Naive thymus-derived CD8-positive, alpha-beta T cell (primary cell): ENCODE measurements at regions not wholly inside any gene's neighbourhood (a gene's known extent, or its start where the extent isn't known, plus 50 kb on each side); places are given as distances from the start of the nearest gene placed in this dataset.

Experiments used
- ATAC-seq, 2 donors: fragments of 150-1000 bp; cut with Tn5 transposase in 1 of 2; sonication (Bioruptor Pico), chemical (Tn5 transposase) in 1 of 2; 1 replicate in 1 of 2; 2 replicates in 1 of 2; pipeline ENCODE4 v1.10.0; 2021; ENCODE audit warnings: mild to moderate bottlenecking in 2 of 2, moderate library complexity in 2 of 2
- POLR2A ChIA-PET: fragments of 350-600 bp; sonication (Branson Sonifier 250); formaldehyde crosslinking; loops from one replicate; lab custom pipeline; 2021; ENCODE audit warnings: antibody characterized with exemption; lab: Charles Lee
- DNase-seq, 10 donors: peaks; one replicate each; pipeline versions ENCODE4 v3.0.0 to v3.0.0-alpha.2; 2020 to 2022
- H3K27ac Mint-ChIP-seq, 10 donors: one replicate each; pipeline ENCODE4 v1.8.0; 2020 to 2022; ENCODE audit warnings: mild to moderate bottlenecking in 10 of 10, mixed read lengths in 10 of 10, moderate library complexity in 4 of 10, inconsistent platforms in 1 of 10
- H3K27me3 Mint-ChIP-seq, 5 donors: one replicate each; pipeline ENCODE4 v1.8.0; 2021 to 2022; ENCODE audit warnings: mixed read lengths in 5 of 5
- H3K36me3 Mint-ChIP-seq, 3 donors: one replicate each; pipeline ENCODE4 v1.8.0; 2020 to 2022; ENCODE audit warnings: mixed read lengths in 3 of 3, mild to moderate bottlenecking in 2 of 3, inconsistent platforms in 1 of 3
- H3K4me1 Mint-ChIP-seq, 4 donors: one replicate each; pipeline ENCODE4 v1.8.0; 2021 to 2022; ENCODE audit warnings: mixed read lengths in 4 of 4
- H3K4me3 Mint-ChIP-seq, 10 donors: one replicate each; pipeline ENCODE4 v1.8.0; 2020 to 2022; ENCODE audit warnings: mild to moderate bottlenecking in 10 of 10, mixed read lengths in 10 of 10, moderate library complexity in 6 of 10, inconsistent platforms in 1 of 10
- H3K9me3 Mint-ChIP-seq, 9 donors: one replicate each; pipeline ENCODE4 v1.8.0; 2020 to 2022; ENCODE audit warnings: mixed read lengths in 9 of 9, mild to moderate bottlenecking in 3 of 9, inconsistent platforms in 1 of 9, moderate library complexity in 1 of 9

GRCh38 chr18:22838221-22838620, 94.9 kb upstream of the RBBP8 start:
- no peak for DNase-seq
- Mint-ChIP-seq H3K9me3 (no peaks in the 10 kb centered on the region), H3K4me1 (no peaks in the 10 kb centered on the region), H3K27ac (no peak overlapping the region), H3K36me3 (no peaks in the 10 kb centered on the region), H3K4me3 (no peak overlapping the region), H3K27me3 (peaks cover 0 to 7% (median 3%) of the 10 kb centered on the region in 5 donors)
- no peak for ATAC-seq
- POLR2A ChIA-PET: no interaction called here

DNA sequence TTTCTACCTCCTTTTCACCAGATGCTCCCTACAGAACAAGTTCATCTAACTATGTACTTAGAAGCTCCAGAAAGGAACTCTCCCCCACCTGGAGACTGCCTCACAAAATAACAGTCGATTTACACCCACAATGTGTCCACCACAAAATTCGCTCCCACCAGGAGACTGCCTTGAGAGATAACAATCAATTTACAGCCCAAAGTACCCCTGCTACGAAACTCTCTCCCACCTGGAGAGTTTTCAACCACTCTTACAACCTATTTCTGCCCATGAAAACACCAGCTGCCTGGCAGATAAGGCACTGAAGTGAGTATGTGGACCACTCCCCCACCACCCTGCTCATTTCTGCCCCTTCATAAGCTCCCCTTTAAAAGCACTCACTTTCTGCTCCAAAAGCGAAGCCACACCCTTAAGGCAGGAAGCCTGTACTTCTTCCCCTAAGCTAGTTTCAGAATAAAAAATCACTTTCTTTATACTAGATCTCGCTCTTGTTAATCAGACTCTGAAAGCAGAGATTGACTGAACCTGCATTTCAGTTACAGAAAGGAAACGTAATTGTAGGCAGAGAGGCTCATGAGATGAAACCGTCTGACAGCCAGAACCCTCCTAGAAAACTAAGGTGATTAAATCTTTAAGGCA, 94.4 kb upstream of the RBBP8 start:
- no peak overlapping the region for H3K4me3 Mint-ChIP-seq
- no peak for DNase-seq
- H3K27ac Mint-ChIP-seq: no peak overlapping the region
- peaks cover 0 to 2% (median 0%) of the 10 kb centered on the region in 4 donors for H3K4me1 Mint-ChIP-seq
- H3K36me3 Mint-ChIP-seq: no peaks in the 10 kb centered on the region
- no peak for ATAC-seq
- POLR2A ChIA-PET: no interaction called here
- H3K27me3 Mint-ChIP-seq: peaks cover 0 to 7% (median 3%) of the 10 kb centered on the region in 5 donors
- no peaks in the 10 kb centered on the region for H3K9me3 Mint-ChIP-seq

DNA sequence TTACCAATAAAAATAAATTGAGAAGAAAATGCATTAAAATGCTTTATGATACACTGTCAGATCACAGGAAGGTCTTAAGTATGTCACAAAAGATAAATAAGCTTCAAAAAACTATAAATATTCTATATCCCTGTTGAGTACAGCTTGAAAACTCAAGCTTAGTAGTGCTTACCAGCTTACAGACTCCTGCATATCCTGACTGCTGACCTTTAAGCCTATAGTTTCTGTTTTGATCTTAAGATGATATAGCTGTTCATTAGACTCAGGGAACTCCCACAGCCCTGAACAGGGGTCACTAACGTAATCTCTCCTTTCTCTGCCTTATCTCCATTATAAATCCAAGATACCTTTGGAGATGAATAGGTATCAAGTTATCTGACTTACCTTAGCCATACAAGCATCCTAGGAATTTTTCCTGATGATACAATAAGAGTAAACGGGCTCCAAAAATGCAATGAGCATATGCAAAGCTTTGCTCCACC, 93.7 kb upstream of the RBBP8 start:
- Mint-ChIP-seq H3K4me1 (peaks cover 0 to 2% (median 0%) of the 10 kb centered on the region in 4 donors), H3K36me3 (no peaks in the 10 kb centered on the region), H3K4me3 (no peak overlapping the region), H3K9me3 (no peaks in the 10 kb centered on the region), H3K27ac (no peak overlapping the region), H3K27me3 (peaks cover 0 to 3% (median 2%) of the 10 kb centered on the region in 5 donors)
- POLR2A ChIA-PET: no interaction called here
- no peak for ATAC-seq
- no peak for DNase-seq

- POLR2A ChIA-PET: no interaction called here
- peaks cover 0 to 2% (median 0%) of the 10 kb centered on the region in 4 donors for H3K4me1 Mint-ChIP-seq
- peaks cover 0 to 3% (median under 1%) of the 10 kb centered on the region in 5 donors for H3K27me3 Mint-ChIP-seq
- H3K9me3 Mint-ChIP-seq: no peaks in the 10 kb centered on the region
- ATAC-seq: no peak
- no peak overlapping the region for H3K4me3 Mint-ChIP-seq
- no peaks in the 10 kb centered on the region for H3K36me3 Mint-ChIP-seq
- DNase-seq: no peak
- H3K27ac Mint-ChIP-seq: no peak overlapping the region
Observed at GRCh38 chr18:22840606-22841144, 92.5 kb upstream of the RBBP8 start.

DNA sequence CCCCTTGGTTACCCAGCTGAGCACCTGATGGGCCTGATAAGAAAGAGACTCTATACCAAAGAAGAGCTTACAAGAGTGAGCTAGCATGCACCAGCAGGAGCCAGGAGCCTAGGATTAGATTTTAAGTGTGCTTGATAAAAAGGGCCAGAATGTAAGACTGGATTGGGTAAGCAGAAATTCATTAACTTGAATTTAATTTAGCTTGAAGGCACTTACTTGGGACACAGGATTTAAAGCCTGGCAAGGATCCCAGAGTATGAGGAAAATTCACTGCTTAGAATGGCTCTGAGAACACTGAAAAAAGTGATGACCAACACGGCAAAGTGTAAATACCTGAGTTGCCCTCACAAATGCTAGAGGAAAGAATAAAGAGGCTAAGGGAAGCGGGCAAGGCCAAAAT, 91.3 kb upstream of the RBBP8 start:
- ATAC-seq: no peak
- Mint-ChIP-seq H3K27me3 (peaks cover 0 to 3% (median 0%) of the 10 kb centered on the region in 5 donors), H3K4me1 (peaks cover 0 to 2% (median 0%) of the 10 kb centered on the region in 4 donors), H3K9me3 (no peaks in the 10 kb centered on the region), H3K4me3 (no peak overlapping the region), H3K36me3 (no peaks in the 10 kb centered on the region), H3K27ac (no peak overlapping the region)
- POLR2A ChIA-PET: no interaction called here
- DNase-seq: no peak

- POLR2A ChIA-PET: no interaction called here
- ATAC-seq (no peak), DNase-seq (no peak)
- peaks cover 0 to 8% (median 0%) of the 10 kb centered on the region in 5 donors for H3K27me3 Mint-ChIP-seq
- H3K27ac Mint-ChIP-seq: no peak overlapping the region
- no peak overlapping the region for H3K4me3 Mint-ChIP-seq
- H3K36me3 Mint-ChIP-seq: no peaks in the 10 kb centered on the region
- peaks cover 0 to 2% (median 0%) of the 10 kb centered on the region in 4 donors for H3K4me1 Mint-ChIP-seq
- no peaks in the 10 kb centered on the region for H3K9me3 Mint-ChIP-seq
Observed at GRCh38 chr18:22844190-22844589, 88.9 kb upstream of the RBBP8 start.

DNA sequence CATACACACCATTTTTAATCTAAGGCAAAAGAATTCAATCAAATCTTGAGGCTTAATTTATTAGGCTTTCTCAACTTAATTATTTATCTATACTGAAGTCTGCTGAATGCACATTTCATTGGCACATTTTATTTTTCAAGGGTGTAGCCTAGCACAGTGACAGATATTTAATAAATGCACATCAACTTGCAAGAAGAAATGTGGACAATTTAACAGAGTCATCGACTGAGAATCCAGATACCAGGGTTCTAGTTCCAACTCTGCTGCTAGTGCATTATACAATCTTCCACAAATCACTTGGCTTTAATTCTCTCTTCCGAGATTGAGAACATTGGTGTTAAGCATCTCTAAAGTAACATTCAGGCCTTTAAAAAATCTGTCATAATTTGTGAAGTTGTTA, 88.5 kb upstream of the RBBP8 start:
- Mint-ChIP-seq H3K27me3 (peaks cover 0 to 9% (median 0%) of the 10 kb centered on the region in 5 donors), H3K4me3 (no peak overlapping the region), H3K27ac (no peak overlapping the region), H3K36me3 (no peaks in the 10 kb centered on the region), H3K9me3 (no peaks in the 10 kb centered on the region), H3K4me1 (peaks cover 0 to 2% (median 0%) of the 10 kb centered on the region in 4 donors)
- POLR2A ChIA-PET: no interaction called here
- ATAC-seq: no peak
- no peak for DNase-seq

- Mint-ChIP-seq H3K4me1 (peaks cover 0 to 2% (median 0%) of the 10 kb centered on the region in 4 donors), H3K4me3 (no peak overlapping the region), H3K9me3 (no peaks in the 10 kb centered on the region), H3K27me3 (peaks cover 0 to 9% (median 0%) of the 10 kb centered on the region in 5 donors), H3K36me3 (no peaks in the 10 kb centered on the region), H3K27ac (no peak overlapping the region)
- DNase-seq (no peak), ATAC-seq (no peak)
- POLR2A ChIA-PET: no interaction called here
Observed at GRCh38 chr18:22846088-22846683, 86.9 kb upstream of the RBBP8 start.

- Mint-ChIP-seq H3K4me3 (no peak overlapping the region), H3K27ac (no peak overlapping the region), H3K27me3 (peaks cover 0 to 9% (median 0%) of the 10 kb centered on the region in 5 donors), H3K36me3 (no peaks in the 10 kb centered on the region), H3K4me1 (peaks cover 0 to 2% (median 0%) of the 10 kb centered on the region in 4 donors), H3K9me3 (no peaks in the 10 kb centered on the region)
- ATAC-seq (no peak), DNase-seq (no peak)
- POLR2A ChIA-PET: no interaction called here
Observed at GRCh38 chr18:22846697-22847096, 86.4 kb upstream of the RBBP8 start.

DNA sequence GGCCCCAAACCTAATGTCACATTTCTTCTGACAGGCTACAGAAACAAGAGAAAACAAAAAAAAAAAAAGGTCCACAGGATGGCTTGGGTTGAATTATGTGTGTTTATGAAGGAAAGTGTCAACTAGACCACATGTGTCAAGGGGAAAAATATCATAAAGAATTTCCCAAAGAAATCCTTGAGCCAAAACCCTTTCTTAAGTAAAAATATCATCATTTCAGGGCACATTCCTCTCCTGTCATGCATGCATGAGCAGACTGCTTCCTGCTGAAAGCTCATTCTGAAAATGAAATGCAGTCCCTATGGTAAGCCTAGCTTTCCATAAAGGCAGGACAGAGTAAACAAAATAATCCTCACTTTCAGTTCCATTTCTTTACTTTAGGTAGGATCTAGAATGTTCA, 85.7 kb upstream of the RBBP8 start:
- POLR2A ChIA-PET: no interaction called here
- H3K9me3 Mint-ChIP-seq: no peaks in the 10 kb centered on the region

GRCh38 chr18:22847867-22848451, 85.2 kb upstream of the RBBP8 start:
- peaks cover 0 to 12% (median 5%) of the 10 kb centered on the region in 5 donors for H3K27me3 Mint-ChIP-seq
- no peak for DNase-seq
- no peaks in the 10 kb centered on the region for H3K36me3 Mint-ChIP-seq
- ATAC-seq: no peak
- H3K27ac Mint-ChIP-seq: no peak overlapping the region
- peaks cover 0 to 2% (median 0%) of the 10 kb centered on the region in 4 donors for H3K4me1 Mint-ChIP-seq
- POLR2A ChIA-PET: no interaction called here
- no peaks in the 10 kb centered on the region for H3K9me3 Mint-ChIP-seq
- no peak overlapping the region for H3K4me3 Mint-ChIP-seq

More for the DNA sequence above, 85.7 kb upstream of the RBBP8 start:
- DNase-seq (no peak), ATAC-seq (no peak)
- H3K4me1 Mint-ChIP-seq: peaks cover 0 to 2% (median 0%) of the 10 kb centered on the region in 4 donors
- H3K27me3 Mint-ChIP-seq: peaks cover 0 to 9% (median 5%) of the 10 kb centered on the region in 5 donors
- H3K27ac Mint-ChIP-seq: no peak overlapping the region
- H3K4me3 Mint-ChIP-seq: no peak overlapping the region
- no peaks in the 10 kb centered on the region for H3K36me3 Mint-ChIP-seq

DNA sequence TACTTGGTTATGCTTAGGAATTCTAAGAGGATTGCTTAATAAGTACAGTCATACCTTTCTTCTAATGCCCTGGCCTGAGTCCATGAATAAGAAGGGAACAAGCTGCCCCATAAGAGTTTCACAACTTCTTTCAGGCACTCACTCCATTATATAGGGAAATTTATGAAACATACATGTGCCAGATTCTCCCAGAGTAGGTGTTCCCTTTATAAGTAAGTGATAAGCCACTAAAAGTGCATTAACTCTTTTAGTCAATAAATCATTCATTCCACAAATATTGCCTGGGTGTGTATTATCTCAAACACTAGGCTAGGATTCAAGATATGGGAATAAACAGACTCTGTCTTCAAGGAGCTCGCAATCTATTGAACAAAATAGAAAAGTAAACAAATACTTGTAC, 84.5 kb upstream of the RBBP8 start:
- no peak overlapping the region for H3K4me3 Mint-ChIP-seq
- H3K4me1 Mint-ChIP-seq: no peaks in the 10 kb centered on the region
- POLR2A ChIA-PET: no interaction called here
- ATAC-seq (no peak), DNase-seq (no peak)
- no peak overlapping the region for H3K27ac Mint-ChIP-seq
- peaks cover 0 to 11% (median 4%) of the 10 kb centered on the region in 5 donors for H3K27me3 Mint-ChIP-seq
- no peaks in the 10 kb centered on the region for H3K9me3 Mint-ChIP-seq
- H3K36me3 Mint-ChIP-seq: no peaks in the 10 kb centered on the region

DNA sequence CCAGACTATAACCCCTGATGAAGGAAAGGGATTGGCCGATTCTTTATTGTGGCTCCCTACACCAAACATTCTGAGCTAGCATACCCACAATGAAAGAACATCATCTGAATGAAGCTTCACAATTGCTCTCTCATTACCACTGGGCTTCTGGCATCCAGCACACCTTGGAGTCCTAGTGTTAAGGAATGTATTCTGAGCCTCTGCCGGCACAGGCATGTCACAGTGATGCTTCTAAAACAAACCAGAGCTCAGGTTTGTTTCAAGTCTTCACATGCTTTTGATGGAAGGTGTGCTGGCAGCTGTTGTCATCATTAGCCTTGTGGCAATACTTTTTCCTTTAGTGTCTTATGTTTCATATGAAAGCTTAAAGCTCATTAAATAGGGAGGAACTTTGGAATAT, 76.3 kb upstream of the RBBP8 start:
- ATAC-seq (no peak), DNase-seq (no peak)
- Mint-ChIP-seq H3K27ac (no peak overlapping the region), H3K9me3 (no peaks in the 10 kb centered on the region), H3K36me3 (no peaks in the 10 kb centered on the region), H3K4me3 (no peak overlapping the region), H3K4me1 (no peaks in the 10 kb centered on the region), H3K27me3 (peaks cover 13 to 56% (median 23%) of the 10 kb centered on the region in 5 donors)
- POLR2A ChIA-PET: no interaction called here
